ENCODE measurements at regions not wholly inside any gene's neighbourhood (a gene's known extent, or its start where the extent isn't known, plus 50 kb on each side); places are given as distances from the start of the nearest gene placed in this dataset.
"Not testable (repeated sequence)": the region's sequence is repeated elsewhere in the genome, so short reads cannot be mapped to it uniquely, and the experiment has no call there.

DNA sequence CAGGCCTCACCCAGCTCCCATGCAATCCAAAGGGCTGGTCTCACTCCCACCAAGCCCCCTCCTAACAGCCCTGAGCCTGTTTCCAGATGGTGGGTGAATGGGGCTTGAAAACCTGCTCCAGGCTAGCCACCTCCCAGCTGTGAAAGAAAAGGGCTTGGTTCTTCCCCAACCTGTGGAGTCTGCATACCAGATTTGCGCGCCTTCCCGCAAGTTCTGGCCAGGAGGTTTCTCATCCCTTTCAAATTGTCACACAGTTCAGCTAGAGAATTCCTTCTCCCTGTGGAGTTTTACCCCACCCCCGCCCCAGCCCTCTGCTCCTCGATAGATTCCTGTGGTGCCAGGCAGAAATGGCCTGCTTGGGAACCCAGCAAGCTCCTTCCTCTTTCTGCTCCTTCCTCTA lies 734.6 kb upstream of the FAT3 start:
- DNase-seq = no peak
- H3K9me3 ChIP-seq (ENCODE audit: severe bottlenecking) = no peaks in the 10 kb centered on the region
- no peaks in the 10 kb centered on the region for H3K27me3 ChIP-seq (ENCODE audit: insufficient read depth, low read depth, severe bottlenecking)
- TF ChIP-seq CTCF (IDR thresholded peaks at IDR 0.05; ENCODE audit: low read depth, low read length) = no peak
- no peaks in the 10 kb centered on the region for H3K36me3 ChIP-seq
- H3K27ac ChIP-seq = no peak overlapping the region
- no peak overlapping the region for H3K4me3 ChIP-seq (ENCODE audit: low read depth, low read length)

GRCh38 chr11:91483956-91484355 lies 740.7 kb upstream of the FAT3 start:
- H3K4me3 ChIP-seq (ENCODE audit: low read depth, low read length); H3K36me3 ChIP-seq; H3K27me3 ChIP-seq (ENCODE audit: insufficient read depth, low read depth, severe bottlenecking); H3K9me3 ChIP-seq (ENCODE audit: severe bottlenecking); DNase-seq; H3K27ac ChIP-seq: not testable (repeated sequence)

- DNase-seq; H3K9me3 ChIP-seq (ENCODE audit: severe bottlenecking); H3K4me3 ChIP-seq (ENCODE audit: low read depth, low read length): not testable (repeated sequence)
These were observed 742.7 kb upstream of the FAT3 start for GRCh38 chr11:91481875-91482274.

DNA sequence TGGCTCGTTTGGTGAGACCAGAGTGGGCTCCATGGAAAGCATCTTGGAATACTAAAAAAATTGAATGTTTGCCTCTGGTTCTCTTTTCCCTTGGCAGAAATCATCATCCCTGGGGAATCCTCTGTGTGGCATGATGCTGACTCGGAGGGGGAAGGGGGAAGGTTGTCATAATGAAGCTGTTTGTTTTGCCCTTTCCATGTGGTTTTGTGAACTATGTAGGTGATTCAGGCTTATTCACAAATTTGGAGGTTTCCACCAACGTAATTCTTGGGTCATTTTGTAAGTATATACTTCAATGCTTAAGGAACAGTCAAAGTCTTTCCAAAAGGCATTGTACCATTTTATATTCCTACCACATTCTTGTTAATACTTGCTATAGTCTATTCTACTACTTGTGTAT lies 754.0 kb upstream of the FAT3 start:
- Histone ChIP-seq H3K27me3 (ENCODE audit: insufficient read depth, low read depth, severe bottlenecking) (no peaks in the 10 kb centered on the region), H3K36me3 (no peaks in the 10 kb centered on the region), H3K4me3 (ENCODE audit: low read depth, low read length) (no peak overlapping the region), H3K27ac (no peak overlapping the region), H3K9me3 (ENCODE audit: severe bottlenecking) (no peaks in the 10 kb centered on the region)
- no peak for TF ChIP-seq CTCF (IDR thresholded peaks at IDR 0.05; ENCODE audit: low read depth, low read length)
- no peak for DNase-seq

More at GRCh38 chr11:91481875-91482274, 742.7 kb upstream of the FAT3 start:
- not testable (repeated sequence) for H3K36me3 ChIP-seq; H3K27ac ChIP-seq; H3K27me3 ChIP-seq (ENCODE audit: insufficient read depth, low read depth, severe bottlenecking)

DNA sequence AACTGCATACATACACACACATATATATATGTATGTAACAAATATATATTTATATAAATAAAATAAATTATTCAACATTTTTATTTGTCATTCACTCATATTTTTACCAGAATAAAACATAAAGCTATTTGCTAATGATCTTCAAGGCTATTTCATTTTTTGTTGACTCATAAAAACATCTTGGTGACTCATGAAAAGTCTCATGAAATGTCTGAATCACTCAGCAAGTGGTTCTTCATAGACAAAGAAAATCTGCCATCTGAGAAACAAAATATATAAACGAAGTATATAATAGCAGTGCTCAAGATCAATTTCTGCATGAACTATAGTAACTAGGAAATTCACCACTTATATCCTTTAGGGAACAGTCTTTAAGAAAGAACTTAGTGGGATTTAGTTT lies 764.8 kb upstream of the FAT3 start:
- TF ChIP-seq CTCF (IDR thresholded peaks at IDR 0.05; ENCODE audit: low read depth, low read length) = no peak
- Histone ChIP-seq H3K27ac (no peak overlapping the region), H3K36me3 (no peaks in the 10 kb centered on the region), H3K27me3 (ENCODE audit: insufficient read depth, low read depth, severe bottlenecking) (no peaks in the 10 kb centered on the region), H3K4me3 (ENCODE audit: low read depth, low read length) (no peak overlapping the region), H3K9me3 (ENCODE audit: severe bottlenecking) (no peaks in the 10 kb centered on the region)
- no peak for DNase-seq

DNA sequence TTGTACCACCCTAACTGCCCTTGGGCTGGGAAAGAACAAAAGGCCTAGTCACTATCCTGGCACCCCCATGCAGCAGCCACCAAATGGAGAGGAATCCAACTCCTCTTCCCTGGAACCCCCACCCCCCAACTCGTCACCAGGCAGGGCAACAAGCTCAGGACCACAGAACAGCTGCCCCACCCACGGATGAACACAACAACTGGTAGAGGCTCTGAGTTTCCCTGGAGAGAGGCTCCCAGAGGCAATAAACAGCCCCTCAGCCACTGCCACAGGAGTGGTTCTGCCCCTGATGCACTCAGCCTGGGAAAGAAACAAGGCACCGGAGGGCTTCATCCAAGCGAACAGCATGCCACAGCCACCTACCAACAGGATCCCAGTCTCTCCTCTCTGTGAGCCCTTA lies 778.4 kb upstream of the FAT3 start:
- H3K9me3 ChIP-seq (ENCODE audit: severe bottlenecking) = no peaks in the 10 kb centered on the region
- H3K27me3 ChIP-seq (ENCODE audit: insufficient read depth, low read depth, severe bottlenecking) = no peaks in the 10 kb centered on the region
- H3K27ac ChIP-seq = no peak overlapping the region
- H3K4me3 ChIP-seq (ENCODE audit: low read depth, low read length) = no peak overlapping the region
- no peak for TF ChIP-seq CTCF (IDR thresholded peaks at IDR 0.05; ENCODE audit: low read depth, low read length)
- DNase-seq = no peak
- H3K36me3 ChIP-seq = no peaks in the 10 kb centered on the region

- Histone ChIP-seq H3K36me3 (no peaks in the 10 kb centered on the region), H3K4me3 (ENCODE audit: low read depth, low read length) (peak overlapping the region; percentile 1; the same call in 1 of the 2 replicates), H3K27me3 (ENCODE audit: insufficient read depth, low read depth, severe bottlenecking) (no peaks in the 10 kb centered on the region), H3K9me3 (ENCODE audit: severe bottlenecking) (no peaks in the 10 kb centered on the region), H3K27ac (no peak overlapping the region)
- peak; percentile 47 for DNase-seq
- peak; percentile 35; the same call in 1 of the 2 replicates for TF ChIP-seq CTCF (IDR thresholded peaks at IDR 0.05; ENCODE audit: low read depth, low read length)
These were observed 788.8 kb upstream of the FAT3 start for GRCh38 chr11:91435694-91436395.

Data from WERI-Rb-1 (cell line).